Mononuclear cell (primary cell): ENCODE measurements at regions not wholly inside any gene's neighbourhood (a gene's known extent, or its start where the extent isn't known, plus 50 kb on each side); places are given as distances from the start of the nearest gene placed in this dataset.

Experiments
- H3K27me3 ChIP-seq: 2 replicates; pipeline ENCODE4 v1.6.0; 2011; ENCODE audit warnings: low read length, control low read depth; ENCODE audit not compliant: insufficient read depth
- H3K4me1 ChIP-seq: 2 replicates; pipeline ENCODE4 v1.5.1; 2011; ENCODE audit warnings: mild to moderate bottlenecking, low read length, control low read depth; ENCODE audit not compliant: insufficient read depth
- H3K4me3 ChIP-seq: 2 replicates; pipeline ENCODE4 v1.5.1; 2011; ENCODE audit warnings: mild to moderate bottlenecking, low read length, moderate library complexity
- H3K9me3 ChIP-seq: 2 replicates; pipeline ENCODE4 v1.5.1; 2011; ENCODE audit warnings: low read depth, mild to moderate bottlenecking, control low read depth, low read length

GRCh38 chr13:107238262-107238981, 670.5 kb upstream of the ARGLU1 start:
- Histone ChIP-seq H3K4me1 (no peaks in the 10 kb centered on the region), H3K9me3 (no peaks in the 10 kb centered on the region), H3K4me3 (no peak overlapping the region), H3K27me3 (no peaks in the 10 kb centered on the region)

- no peak overlapping the region for H3K4me3 ChIP-seq
- no peaks in the 10 kb centered on the region for H3K4me1 ChIP-seq
Measured at GRCh38 chr13:107234319-107235073, 666.6 kb upstream of the ARGLU1 start.

GRCh38 chr13:107233541-107233940, 665.6 kb upstream of the ARGLU1 start:
- Histone ChIP-seq H3K4me3 (no peak overlapping the region), H3K9me3 (no peaks in the 10 kb centered on the region), H3K27me3 (no peaks in the 10 kb centered on the region), H3K4me1 (no peaks in the 10 kb centered on the region)

More at GRCh38 chr13:107234319-107235073, 666.6 kb upstream of the ARGLU1 start:
- Histone ChIP-seq H3K27me3 (no peaks in the 10 kb centered on the region), H3K9me3 (no peaks in the 10 kb centered on the region)

- H3K27me3 ChIP-seq, result no peaks in the 10 kb centered on the region
- no peaks in the 10 kb centered on the region for H3K9me3 ChIP-seq
- H3K4me1 ChIP-seq, result no peaks in the 10 kb centered on the region
- H3K4me3 ChIP-seq, result no peak overlapping the region
Measured at GRCh38 chr13:107231944-107232343, 664.0 kb upstream of the ARGLU1 start.

- H3K4me1 ChIP-seq, result no peaks in the 10 kb centered on the region
- H3K4me3 ChIP-seq, result no peak overlapping the region
- no peaks in the 10 kb centered on the region for H3K9me3 ChIP-seq
- no peaks in the 10 kb centered on the region for H3K27me3 ChIP-seq
Measured at GRCh38 chr13:107223867-107224266, 655.9 kb upstream of the ARGLU1 start.

- no peaks in the 10 kb centered on the region for H3K27me3 ChIP-seq
- no peaks in the 10 kb centered on the region for H3K4me1 ChIP-seq
- no peaks in the 10 kb centered on the region for H3K9me3 ChIP-seq
- no peak overlapping the region for H3K4me3 ChIP-seq
Measured at GRCh38 chr13:107222597-107222996, 654.7 kb upstream of the ARGLU1 start.

- Histone ChIP-seq H3K27me3 (no peaks in the 10 kb centered on the region), H3K4me1 (no peaks in the 10 kb centered on the region), H3K9me3 (no peaks in the 10 kb centered on the region), H3K4me3 (no peak overlapping the region)
Measured at GRCh38 chr13:107220245-107220644, 652.3 kb upstream of the ARGLU1 start.

GRCh38 chr13:107217251-107217650, 649.3 kb upstream of the ARGLU1 start:
- Histone ChIP-seq H3K9me3 (no peaks in the 10 kb centered on the region), H3K4me1 (no peaks in the 10 kb centered on the region), H3K27me3 (no peaks in the 10 kb centered on the region), H3K4me3 (no peak overlapping the region)

- Histone ChIP-seq H3K9me3 (no peaks in the 10 kb centered on the region), H3K4me3 (no peak overlapping the region), H3K4me1 (no peaks in the 10 kb centered on the region), H3K27me3 (no peaks in the 10 kb centered on the region)
Measured at GRCh38 chr13:107216046-107216755, 648.3 kb upstream of the ARGLU1 start.

GRCh38 chr13:107211073-107211472, 643.1 kb upstream of the ARGLU1 start:
- Histone ChIP-seq H3K4me1 (no peaks in the 10 kb centered on the region), H3K4me3 (no peak overlapping the region), H3K27me3 (no peaks in the 10 kb centered on the region), H3K9me3 (no peaks in the 10 kb centered on the region)

GRCh38 chr13:107210723-107211030, 642.7 kb upstream of the ARGLU1 start:
- Histone ChIP-seq H3K9me3 (no peaks in the 10 kb centered on the region), H3K27me3 (no peaks in the 10 kb centered on the region), H3K4me1 (no peaks in the 10 kb centered on the region), H3K4me3 (no peak overlapping the region)

- Histone ChIP-seq H3K4me3 (no peak overlapping the region), H3K4me1 (no peaks in the 10 kb centered on the region), H3K9me3 (no peaks in the 10 kb centered on the region), H3K27me3 (no peaks in the 10 kb centered on the region)
Measured at GRCh38 chr13:107209824-107210722, 642.1 kb upstream of the ARGLU1 start.

GRCh38 chr13:107208889-107209288, 641.0 kb upstream of the ARGLU1 start:
- no peak overlapping the region for H3K4me3 ChIP-seq
- no peaks in the 10 kb centered on the region for H3K4me1 ChIP-seq
- H3K27me3 ChIP-seq, result no peaks in the 10 kb centered on the region
- H3K9me3 ChIP-seq, result no peaks in the 10 kb centered on the region

GRCh38 chr13:107205318-107206104, 637.6 kb upstream of the ARGLU1 start:
- H3K4me1 ChIP-seq, result no peaks in the 10 kb centered on the region
- no peaks in the 10 kb centered on the region for H3K9me3 ChIP-seq
- no peak overlapping the region for H3K4me3 ChIP-seq
- no peaks in the 10 kb centered on the region for H3K27me3 ChIP-seq
